SK-N-SH treated with all-trans-retinoic acid at 6 μM for 48 hours (cell line): ENCODE measurements at regions not wholly inside any gene's neighbourhood (a gene's known extent, or its start where the extent isn't known, plus 50 kb on each side); places are given as distances from the start of the nearest gene placed in this dataset.

Experiments
- ATAC-seq: fragments of 200-7000 bp; cut with Tn5 transposase; 3 replicates; pipeline ENCODE4 v1.9.1; 2020; ENCODE audit warnings: mild to moderate bottlenecking, moderate library complexity
- ARNTL ChIP-seq: fragments of 450-650 bp; formaldehyde crosslinking; IDR thresholded peaks from 2 replicates; pipeline ENCODE4 v1.5.0; 2020; ENCODE audit warnings: low read depth, mild to moderate bottlenecking, moderate library complexity, borderline replicate concordance
- BACH2 ChIP-seq: fragments of 250-450 bp; sonication (Bioruptor Pico); IDR thresholded peaks from 2 replicates; pipeline ENCODE4 v1.9.0; 2021; ENCODE audit warnings: mild to moderate bottlenecking, borderline replicate concordance
- CSDC2 ChIP-seq: fragments of 250-450 bp; sonication (Bioruptor Pico); IDR thresholded peaks from 2 replicates; pipeline ENCODE4 v1.5.0; 2020; ENCODE audit warnings: mild to moderate bottlenecking, moderate library complexity
- ESRRG ChIP-seq: fragments of 250-450 bp; sonication (Bioruptor Pico); IDR thresholded peaks from 2 replicates; pipeline ENCODE4 v1.6.1; 2021; ENCODE audit warnings: mild to moderate bottlenecking
- GLIS3 ChIP-seq: fragments of 250-450 bp; sonication (Bioruptor Pico); IDR thresholded peaks from 2 replicates; pipeline ENCODE4 v1.5.0; 2020; ENCODE audit warnings: mild to moderate bottlenecking, moderate library complexity
- ISL1 ChIP-seq: fragments of 250-450 bp; sonication (Bioruptor Pico); IDR thresholded peaks from 2 replicates; pipeline ENCODE4 v2.1.2; 2022; ENCODE audit warnings: mild to moderate bottlenecking, moderate library complexity
- OSR1 ChIP-seq: fragments of 250-450 bp; sonication (Bioruptor Pico); IDR thresholded peaks from 2 replicates; pipeline ENCODE4 v1.8.0; 2022; ENCODE audit warnings: moderate library complexity, mild to moderate bottlenecking, inconsistent platforms
- PPARA ChIP-seq: fragments of 250-450 bp; sonication (Bioruptor Pico); IDR thresholded peaks from 2 replicates; pipeline ENCODE4 v1.5.0; 2020; ENCODE audit warnings: mild to moderate bottlenecking, borderline replicate concordance
- RARB ChIP-seq: fragments of 250-450 bp; sonication (Bioruptor Pico); IDR thresholded peaks from 2 replicates; pipeline ENCODE4 v1.8.0; 2021; ENCODE audit warnings: mild to moderate bottlenecking, moderate library complexity
- SNAI2 ChIP-seq: fragments of 250-450 bp; sonication (Bioruptor Pico); IDR thresholded peaks from 2 replicates; pipeline ENCODE4 v1.5.0; 2020; ENCODE audit warnings: mild to moderate bottlenecking, moderate library complexity
- TCF4 ChIP-seq: fragments of 250-450 bp; sonication (Bioruptor Pico); IDR thresholded peaks from 2 replicates; pipeline ENCODE4 v1.8.0; 2021; ENCODE audit warnings: mild to moderate bottlenecking, moderate library complexity, borderline replicate concordance
- ZC3H10 ChIP-seq: fragments of 250-450 bp; sonication (Bioruptor Pico); IDR thresholded peaks from 2 replicates; pipeline ENCODE4 v1.5.1; 2021; ENCODE audit warnings: mild to moderate bottlenecking, moderate library complexity
- ZFP3 ChIP-seq: fragments of 250-450 bp; sonication (Bioruptor Pico); IDR thresholded peaks from 2 replicates; pipeline ENCODE4 v1.5.0; 2020; ENCODE audit warnings: mild to moderate bottlenecking, moderate library complexity
- ZFP30 ChIP-seq: fragments of 450-650 bp; formaldehyde crosslinking; IDR thresholded peaks from 2 replicates; pipeline ENCODE4 v1.5.0; 2022; ENCODE audit warnings: mild to moderate bottlenecking, moderate library complexity
- ZNF565 ChIP-seq: fragments of 450-650 bp; formaldehyde crosslinking; conservative IDR thresholded peaks from 2 replicates; pipeline ENCODE4 v1.5.0; 2020; ENCODE audit warnings: low read depth, mild to moderate bottlenecking, moderate library complexity
- ZNF70 ChIP-seq: fragments of 450-650 bp; formaldehyde crosslinking; IDR thresholded peaks from 2 replicates; pipeline ENCODE4 v1.5.0; 2020; ENCODE audit warnings: mild to moderate bottlenecking, moderate library complexity
- ZNF8 ChIP-seq: fragments of 450-650 bp; formaldehyde crosslinking; IDR thresholded peaks from 2 replicates; pipeline ENCODE4 v1.5.0; 2020; ENCODE audit warnings: mild to moderate bottlenecking, moderate library complexity
- TF ChIP-seq, protein P1 (sequence below): fragments of 250-450 bp; sonication (Bioruptor Pico); IDR thresholded peaks from 2 replicates; pipeline ENCODE4 v1.8.0; 2021; ENCODE audit warnings: low read depth, mild to moderate bottlenecking, moderate library complexity, borderline replicate concordance
- TF ChIP-seq, protein P2 (sequence below): fragments of 250-450 bp; sonication (Bioruptor Pico); IDR thresholded peaks from 2 replicates; pipeline ENCODE4 v1.5.1; 2021; ENCODE audit warnings: mild to moderate bottlenecking, moderate library complexity
- TF ChIP-seq, protein P3 (sequence below): fragments of 250-450 bp; sonication (Bioruptor Pico); IDR thresholded peaks from 2 replicates; pipeline ENCODE4 v1.5.1; 2020; ENCODE audit warnings: low read depth, mild to moderate bottlenecking, moderate library complexity
- TF ChIP-seq, protein P4 (sequence below): fragments of 250-450 bp; sonication (Bioruptor Pico); IDR thresholded peaks from 2 replicates; pipeline ENCODE4 v1.5.0; 2020; ENCODE audit warnings: mild to moderate bottlenecking, moderate library complexity
- TF ChIP-seq, protein P5 (sequence below): fragments of 250-450 bp; sonication (Bioruptor Pico); IDR thresholded peaks from 2 replicates; pipeline ENCODE4 v1.8.0; 2020; ENCODE audit warnings: mild to moderate bottlenecking, moderate library complexity, borderline replicate concordance

DNA sequence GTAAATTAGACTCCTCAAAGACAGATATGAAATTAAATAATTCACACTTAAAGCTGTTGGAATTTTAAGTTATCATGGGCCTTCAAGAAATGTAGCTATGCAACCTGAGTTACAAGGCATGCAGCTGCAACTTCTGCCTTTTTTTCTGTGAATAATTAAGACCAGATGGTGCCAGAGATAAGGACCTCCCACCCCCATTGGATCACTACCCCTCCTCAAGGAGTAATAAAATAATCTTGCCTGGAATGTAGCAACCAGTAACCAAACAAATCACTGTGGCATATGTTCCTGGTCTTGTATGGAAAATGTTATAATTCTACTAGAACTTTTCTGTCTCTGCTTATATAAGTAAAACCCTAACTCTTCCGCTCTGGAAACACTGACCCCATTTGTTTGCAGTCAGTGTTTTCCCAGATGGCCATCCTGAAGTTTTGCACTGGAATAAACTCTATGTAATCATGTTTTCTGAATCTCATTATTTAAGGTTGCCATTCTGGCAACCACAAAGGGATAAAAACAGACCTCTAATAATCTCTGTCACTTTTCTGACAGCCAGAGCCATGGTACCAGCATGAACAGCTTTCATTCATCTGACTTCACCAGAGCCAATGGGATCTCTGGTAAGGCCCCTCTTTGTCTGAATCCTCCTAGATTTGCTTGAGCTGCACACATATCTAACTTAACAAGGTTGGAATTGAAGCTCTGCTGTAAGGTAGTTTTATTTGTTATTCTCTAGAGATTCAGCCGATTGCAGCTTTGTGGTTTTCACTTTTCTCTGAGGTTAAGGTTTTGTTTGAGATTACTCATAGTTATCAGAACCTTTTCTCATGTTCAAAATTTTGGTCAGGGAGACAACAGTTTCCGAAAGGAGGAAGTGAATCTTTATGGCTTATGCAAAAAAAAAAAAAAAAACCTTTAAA, 274.6 kb downstream of the NAF1 start:
- ATAC-seq = no peak
- no peak for TF ChIP-seq ZFP30 (CRISPR knock-in tag)
- no peak for TF ChIP-seq ESRRG (CRISPR knock-in tag)
- TF ChIP-seq TCF4 (CRISPR knock-in tag) = no peak
- TF ChIP-seq ZNF70 (CRISPR knock-in tag) = no peak
- TF ChIP-seq, protein P1, sequence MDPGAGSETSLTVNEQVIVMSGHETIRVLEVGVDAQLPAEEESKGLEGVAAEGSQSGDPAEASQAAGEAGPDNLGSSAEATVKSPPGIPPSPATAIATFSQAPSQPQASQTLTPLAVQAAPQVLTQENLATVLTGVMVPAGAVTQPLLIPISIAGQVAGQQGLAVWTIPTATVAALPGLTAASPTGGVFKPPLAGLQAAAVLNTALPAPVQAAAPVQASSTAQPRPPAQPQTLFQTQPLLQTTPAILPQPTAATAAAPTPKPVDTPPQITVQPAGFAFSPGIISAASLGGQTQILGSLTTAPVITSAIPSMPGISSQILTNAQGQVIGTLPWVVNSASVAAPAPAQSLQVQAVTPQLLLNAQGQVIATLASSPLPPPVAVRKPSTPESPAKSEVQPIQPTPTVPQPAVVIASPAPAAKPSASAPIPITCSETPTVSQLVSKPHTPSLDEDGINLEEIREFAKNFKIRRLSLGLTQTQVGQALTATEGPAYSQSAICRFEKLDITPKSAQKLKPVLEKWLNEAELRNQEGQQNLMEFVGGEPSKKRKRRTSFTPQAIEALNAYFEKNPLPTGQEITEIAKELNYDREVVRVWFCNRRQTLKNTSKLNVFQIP (CRISPR knock-in tag) = no peak
- TF ChIP-seq, protein P2, sequence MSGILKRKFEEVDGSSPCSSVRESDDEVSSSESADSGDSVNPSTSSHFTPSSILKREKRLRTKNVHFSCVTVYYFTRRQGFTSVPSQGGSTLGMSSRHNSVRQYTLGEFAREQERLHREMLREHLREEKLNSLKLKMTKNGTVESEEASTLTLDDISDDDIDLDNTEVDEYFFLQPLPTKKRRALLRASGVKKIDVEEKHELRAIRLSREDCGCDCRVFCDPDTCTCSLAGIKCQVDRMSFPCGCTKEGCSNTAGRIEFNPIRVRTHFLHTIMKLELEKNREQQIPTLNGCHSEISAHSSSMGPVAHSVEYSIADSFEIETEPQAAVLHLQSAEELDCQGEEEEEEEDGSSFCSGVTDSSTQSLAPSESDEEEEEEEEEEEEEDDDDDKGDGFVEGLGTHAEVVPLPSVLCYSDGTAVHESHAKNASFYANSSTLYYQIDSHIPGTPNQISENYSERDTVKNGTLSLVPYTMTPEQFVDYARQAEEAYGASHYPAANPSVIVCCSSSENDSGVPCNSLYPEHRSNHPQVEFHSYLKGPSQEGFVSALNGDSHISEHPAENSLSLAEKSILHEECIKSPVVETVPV (CRISPR knock-in tag) = no peak
- TF ChIP-seq, protein P3, sequence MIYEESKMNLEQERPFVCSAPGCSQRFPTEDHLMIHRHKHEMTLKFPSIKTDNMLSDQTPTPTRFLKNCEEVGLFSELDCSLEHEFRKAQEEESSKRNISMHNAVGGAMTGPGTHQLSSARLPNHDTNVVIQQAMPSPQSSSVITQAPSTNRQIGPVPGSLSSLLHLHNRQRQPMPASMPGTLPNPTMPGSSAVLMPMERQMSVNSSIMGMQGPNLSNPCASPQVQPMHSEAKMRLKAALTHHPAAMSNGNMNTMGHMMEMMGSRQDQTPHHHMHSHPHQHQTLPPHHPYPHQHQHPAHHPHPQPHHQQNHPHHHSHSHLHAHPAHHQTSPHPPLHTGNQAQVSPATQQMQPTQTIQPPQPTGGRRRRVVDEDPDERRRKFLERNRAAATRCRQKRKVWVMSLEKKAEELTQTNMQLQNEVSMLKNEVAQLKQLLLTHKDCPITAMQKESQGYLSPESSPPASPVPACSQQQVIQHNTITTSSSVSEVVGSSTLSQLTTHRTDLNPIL (CRISPR knock-in tag) = no peak
- TF ChIP-seq, protein P4, sequence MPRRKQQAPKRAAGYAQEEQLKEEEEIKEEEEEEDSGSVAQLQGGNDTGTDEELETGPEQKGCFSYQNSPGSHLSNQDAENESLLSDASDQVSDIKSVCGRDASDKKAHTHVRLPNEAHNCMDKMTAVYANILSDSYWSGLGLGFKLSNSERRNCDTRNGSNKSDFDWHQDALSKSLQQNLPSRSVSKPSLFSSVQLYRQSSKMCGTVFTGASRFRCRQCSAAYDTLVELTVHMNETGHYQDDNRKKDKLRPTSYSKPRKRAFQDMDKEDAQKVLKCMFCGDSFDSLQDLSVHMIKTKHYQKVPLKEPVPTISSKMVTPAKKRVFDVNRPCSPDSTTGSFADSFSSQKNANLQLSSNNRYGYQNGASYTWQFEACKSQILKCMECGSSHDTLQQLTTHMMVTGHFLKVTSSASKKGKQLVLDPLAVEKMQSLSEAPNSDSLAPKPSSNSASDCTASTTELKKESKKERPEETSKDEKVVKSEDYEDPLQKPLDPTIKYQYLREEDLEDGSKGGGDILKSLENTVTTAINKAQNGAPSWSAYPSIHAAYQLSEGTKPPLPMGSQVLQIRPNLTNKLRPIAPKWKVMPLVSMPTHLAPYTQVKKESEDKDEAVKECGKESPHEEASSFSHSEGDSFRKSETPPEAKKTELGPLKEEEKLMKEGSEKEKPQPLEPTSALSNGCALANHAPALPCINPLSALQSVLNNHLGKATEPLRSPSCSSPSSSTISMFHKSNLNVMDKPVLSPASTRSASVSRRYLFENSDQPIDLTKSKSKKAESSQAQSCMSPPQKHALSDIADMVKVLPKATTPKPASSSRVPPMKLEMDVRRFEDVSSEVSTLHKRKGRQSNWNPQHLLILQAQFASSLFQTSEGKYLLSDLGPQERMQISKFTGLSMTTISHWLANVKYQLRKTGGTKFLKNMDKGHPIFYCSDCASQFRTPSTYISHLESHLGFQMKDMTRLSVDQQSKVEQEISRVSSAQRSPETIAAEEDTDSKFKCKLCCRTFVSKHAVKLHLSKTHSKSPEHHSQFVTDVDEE (CRISPR knock-in tag) = no peak
- no peak for TF ChIP-seq CSDC2 (CRISPR knock-in tag)
- no peak for TF ChIP-seq ZNF565
- no peak for TF ChIP-seq RARB (CRISPR knock-in tag)
- no peak for TF ChIP-seq ZNF8 (CRISPR knock-in tag)
- TF ChIP-seq SNAI2 (CRISPR knock-in tag) = no peak
- TF ChIP-seq PPARA (CRISPR knock-in tag) = no peak
- TF ChIP-seq ISL1 = no peak
- no peak for TF ChIP-seq OSR1
- TF ChIP-seq, all 23 proteins: peak for 0

DNA sequence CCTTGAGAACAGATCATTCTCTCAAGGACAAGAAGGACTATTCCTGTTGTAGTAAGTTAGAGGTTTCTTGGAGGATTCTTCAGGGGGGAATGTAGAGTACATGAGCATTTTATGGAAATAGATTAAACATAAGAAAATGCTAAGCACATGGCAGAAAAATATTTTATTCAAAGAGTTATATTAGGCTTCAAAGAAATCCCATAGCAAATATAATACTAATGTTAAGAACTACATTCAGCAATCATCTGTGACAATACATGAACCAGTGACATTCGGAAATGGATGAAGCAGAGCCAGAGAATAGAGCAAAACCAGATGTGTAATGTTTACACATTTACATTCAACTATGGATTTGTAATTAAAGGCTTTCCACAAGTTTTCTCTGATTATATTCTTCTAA, 288.6 kb downstream of the NAF1 start:
- ATAC-seq = no peak
- TF ChIP-seq ARNTL = no peak
- TF ChIP-seq, all 23 proteins: peak for 0

DNA sequence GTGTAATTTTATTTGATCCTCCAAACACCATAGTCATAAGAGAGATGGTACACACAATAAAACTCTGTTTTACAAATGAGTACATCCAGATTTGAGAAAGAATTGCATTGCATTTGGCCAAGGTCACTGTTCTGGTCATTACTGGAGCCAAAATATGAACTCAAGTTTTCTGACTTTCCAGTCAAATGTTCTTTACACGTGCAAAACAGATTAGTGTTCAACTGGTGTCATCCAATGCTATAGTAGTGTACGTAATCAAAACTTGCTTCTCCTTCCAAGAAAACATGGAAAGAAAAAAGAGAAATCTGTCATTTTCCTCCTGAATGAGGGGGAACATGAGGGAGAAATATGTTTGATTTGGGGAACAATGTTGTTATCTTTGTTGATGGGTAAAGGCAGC, 291.9 kb downstream of the NAF1 start:
- no peak for TF ChIP-seq ZC3H10
- TF ChIP-seq, protein P3 (CRISPR knock-in tag) = no peak
- no peak for TF ChIP-seq TCF4 (CRISPR knock-in tag)
- no peak for TF ChIP-seq SNAI2 (CRISPR knock-in tag)
- TF ChIP-seq RARB (CRISPR knock-in tag) = no peak
- TF ChIP-seq ARNTL = no peak
- TF ChIP-seq, protein P5, sequence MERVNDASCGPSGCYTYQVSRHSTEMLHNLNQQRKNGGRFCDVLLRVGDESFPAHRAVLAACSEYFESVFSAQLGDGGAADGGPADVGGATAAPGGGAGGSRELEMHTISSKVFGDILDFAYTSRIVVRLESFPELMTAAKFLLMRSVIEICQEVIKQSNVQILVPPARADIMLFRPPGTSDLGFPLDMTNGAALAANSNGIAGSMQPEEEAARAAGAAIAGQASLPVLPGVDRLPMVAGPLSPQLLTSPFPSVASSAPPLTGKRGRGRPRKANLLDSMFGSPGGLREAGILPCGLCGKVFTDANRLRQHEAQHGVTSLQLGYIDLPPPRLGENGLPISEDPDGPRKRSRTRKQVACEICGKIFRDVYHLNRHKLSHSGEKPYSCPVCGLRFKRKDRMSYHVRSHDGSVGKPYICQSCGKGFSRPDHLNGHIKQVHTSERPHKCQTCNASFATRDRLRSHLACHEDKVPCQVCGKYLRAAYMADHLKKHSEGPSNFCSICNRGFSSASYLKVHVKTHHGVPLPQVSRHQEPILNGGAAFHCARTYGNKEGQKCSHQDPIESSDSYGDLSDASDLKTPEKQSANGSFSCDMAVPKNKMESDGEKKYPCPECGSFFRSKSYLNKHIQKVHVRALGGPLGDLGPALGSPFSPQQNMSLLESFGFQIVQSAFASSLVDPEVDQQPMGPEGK (CRISPR knock-in tag) = no peak
- TF ChIP-seq OSR1 = no peak
- TF ChIP-seq ISL1 = no peak
- TF ChIP-seq, protein P2 (CRISPR knock-in tag) = no peak
- TF ChIP-seq ZNF8 (CRISPR knock-in tag) = no peak
- TF ChIP-seq BACH2 (CRISPR knock-in tag) = no peak
- TF ChIP-seq ZFP30 (CRISPR knock-in tag) = no peak
- no peak for TF ChIP-seq ZNF565
- no peak for TF ChIP-seq PPARA (CRISPR knock-in tag)
- no peak for TF ChIP-seq ZFP3 (CRISPR knock-in tag)
- TF ChIP-seq GLIS3 (CRISPR knock-in tag) = no peak
- ATAC-seq = no peak
